GM19025 (cell line): ENCODE measurements at regions not wholly inside any gene's neighbourhood (a gene's known extent, or its start where the extent isn't known, plus 50 kb on each side); places are given as distances from the start of the nearest gene placed in this dataset.
"Not testable (repeated sequence)": the region's sequence is repeated elsewhere in the genome, so short reads cannot be mapped to it uniquely, and the experiment has no call there.

Source experiments
- ATAC-seq: cut with Tn5 transposase; IDR thresholded peaks from one replicate; pipeline ENCODE4 v1.9.1; 2021; ENCODE audit warnings: mild to moderate bottlenecking, low read depth, moderate library complexity; ENCODE audit not compliant: unreplicated experiment

GRCh38 chr6:153465050-153465449 lies 334.0 kb upstream of the RGS17 start:
- no peak for ATAC-seq

- ATAC-seq: no peak
Observed at GRCh38 chr6:153449279-153449678, 318.2 kb upstream of the RGS17 start.

GRCh38 chr6:153442749-153443148 lies 311.7 kb upstream of the RGS17 start:
- ATAC-seq: not testable (repeated sequence)

GRCh38 chr6:153442096-153442495 lies 311.0 kb upstream of the RGS17 start:
- no peak for ATAC-seq

- ATAC-seq: no peak
Observed at GRCh38 chr6:153437193-153437592, 306.1 kb upstream of the RGS17 start.

- ATAC-seq: no peak
Observed at GRCh38 chr6:153436351-153436750, 305.3 kb upstream of the RGS17 start.

GRCh38 chr6:153435787-153436186 lies 304.7 kb upstream of the RGS17 start:
- ATAC-seq: no peak

GRCh38 chr6:153425536-153425935 lies 294.5 kb upstream of the RGS17 start:
- no peak for ATAC-seq

GRCh38 chr6:153424719-153425400 lies 293.8 kb upstream of the RGS17 start:
- ATAC-seq: no peak

GRCh38 chr6:153412519-153412918 lies 281.4 kb upstream of the RGS17 start:
- no peak for ATAC-seq

GRCh38 chr6:153411070-153411648 lies 280.1 kb upstream of the RGS17 start:
- no peak for ATAC-seq

GRCh38 chr6:153405931-153406330 lies 274.8 kb upstream of the RGS17 start:
- no peak for ATAC-seq

- ATAC-seq: no peak
Observed at GRCh38 chr6:153401751-153402150, 270.7 kb upstream of the RGS17 start.

GRCh38 chr6:153392156-153392555 lies 261.1 kb upstream of the RGS17 start:
- ATAC-seq: no peak

GRCh38 chr6:153373869-153374268 lies 242.8 kb upstream of the RGS17 start:
- ATAC-seq: no peak

- no peak for ATAC-seq
Observed at GRCh38 chr6:153368131-153368530, 237.0 kb upstream of the RGS17 start.

- no peak for ATAC-seq
Observed at GRCh38 chr6:153367021-153367420, 235.9 kb upstream of the RGS17 start.

GRCh38 chr6:153357391-153357790 lies 226.3 kb upstream of the RGS17 start:
- ATAC-seq: no peak

GRCh38 chr6:153340568-153340967 lies 209.5 kb upstream of the RGS17 start:
- ATAC-seq: no peak

- ATAC-seq: no peak
Observed at GRCh38 chr6:153334121-153334520, 203.0 kb upstream of the RGS17 start.

- ATAC-seq: not testable (repeated sequence)
Observed at GRCh38 chr6:153331221-153331620, 200.1 kb upstream of the RGS17 start.

- no peak for ATAC-seq
Observed at GRCh38 chr6:153328194-153328593, 197.1 kb upstream of the RGS17 start.
